GM23248 (cell line): ENCODE measurements at regions not wholly inside any gene's neighbourhood (a gene's known extent, or its start where the extent isn't known, plus 50 kb on each side); places are given as distances from the start of the nearest gene placed in this dataset.

ENCODE experiments used
- EZH2 ChIP-seq: fragments of 200-600 bp; sonication (generic); IDR thresholded peaks from 2 replicates; pipeline ENCODE4 v1.6.1; 2018; ENCODE audit warnings: antibody characterized with exemption, mild to moderate bottlenecking; ENCODE audit not compliant: insufficient read depth, poor library complexity, severe bottlenecking
- EZH2phosphoT487 ChIP-seq: fragments of 200-600 bp; sonication (generic); IDR thresholded peaks from 2 replicates; pipeline ENCODE4 v1.6.1; 2018; ENCODE audit warnings: antibody characterized with exemption, moderate library complexity, mild to moderate bottlenecking, low read depth; ENCODE audit not compliant: insufficient read depth

DNA sequence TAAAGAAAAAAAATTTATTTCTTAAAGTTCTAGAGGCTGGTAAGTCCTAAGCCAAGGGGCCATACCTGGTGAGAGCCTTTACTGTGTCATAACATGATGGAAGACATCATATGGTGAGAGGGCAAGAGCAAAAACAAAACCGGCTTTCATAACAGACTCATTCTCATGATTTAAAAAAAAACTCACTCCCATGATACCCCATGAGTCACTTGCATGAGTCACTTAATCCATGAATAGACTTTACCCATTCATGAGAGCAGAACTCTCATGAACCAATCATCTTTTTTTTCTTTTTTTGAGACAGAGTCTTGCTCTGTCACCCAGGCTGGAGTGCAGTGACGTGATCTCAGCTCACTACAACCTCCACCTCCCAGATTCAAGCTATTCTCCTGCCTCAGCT lies 369.7 kb upstream of the DIAPH2 start:
- TF ChIP-seq EZH2 (no peak), EZH2phosphoT487 (no peak)
